ENCODE measurements at regions not wholly inside any gene's neighbourhood (a gene's known extent, or its start where the extent isn't known, plus 50 kb on each side); places are given as distances from the start of the nearest gene placed in this dataset.

DNA sequence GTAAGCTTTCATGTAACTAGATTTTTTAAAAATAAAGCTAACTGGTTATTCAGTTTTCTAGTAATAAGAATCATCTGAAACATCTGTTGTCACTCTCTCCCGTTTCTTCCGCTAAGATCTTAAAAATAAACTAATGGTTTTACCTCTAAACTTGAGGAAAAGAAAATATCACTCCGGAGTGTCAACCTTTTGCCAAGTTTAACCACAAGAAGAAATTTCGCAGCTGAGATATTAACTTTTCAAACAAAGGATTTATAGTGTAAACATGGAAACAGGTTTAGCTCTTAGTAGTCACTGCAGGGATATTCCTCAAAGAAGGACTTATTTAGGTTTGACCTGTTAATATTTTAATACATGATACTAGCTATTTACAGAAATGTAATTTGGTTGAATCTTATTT is 954.9 kb downstream of the ADGRL2 start:
- Histone ChIP-seq H3K36me3 (ENCODE audit: insufficient read depth, low read length, poor library complexity, severe bottlenecking) (no peaks in the 10 kb centered on the region), H3K9me3 (ENCODE audit: low read depth, low read length, poor library complexity, severe bottlenecking) (no peaks in the 10 kb centered on the region), H3K4me3 (ENCODE audit: low read depth, low read length, poor library complexity, severe bottlenecking) (no peak overlapping the region), H3K27ac (ENCODE audit: low read depth, low read length, poor library complexity, severe bottlenecking) (no peak overlapping the region), H3K27me3 (replicated peaks; ENCODE audit: insufficient read depth, low read depth, low read length, poor library complexity) (no peaks in the 10 kb centered on the region), H3K4me1 (ENCODE audit: insufficient read depth, low read length, poor library complexity, severe bottlenecking) (no peaks in the 10 kb centered on the region)
- ChIA-PET CTCF (no interaction called here), POLR2A (ENCODE audit: low non-redundant PET) (no interaction called here)
- no peak for DNase-seq (ENCODE audit: low spot score)
- intact Hi-C loops (cut with micrococcal nuclease; ENCODE audit: unreplicated experiment): no loop called here
- no TSS peak for BruUV-seq (replicated peaks)
- no peak for TF ChIP-seq EZH2 (IDR thresholded peaks at IDR 0.05; ENCODE audit: borderline replicate concordance, low read depth, low read length, poor library complexity, severe bottlenecking)
- TF ChIP-seq, protein P1, sequence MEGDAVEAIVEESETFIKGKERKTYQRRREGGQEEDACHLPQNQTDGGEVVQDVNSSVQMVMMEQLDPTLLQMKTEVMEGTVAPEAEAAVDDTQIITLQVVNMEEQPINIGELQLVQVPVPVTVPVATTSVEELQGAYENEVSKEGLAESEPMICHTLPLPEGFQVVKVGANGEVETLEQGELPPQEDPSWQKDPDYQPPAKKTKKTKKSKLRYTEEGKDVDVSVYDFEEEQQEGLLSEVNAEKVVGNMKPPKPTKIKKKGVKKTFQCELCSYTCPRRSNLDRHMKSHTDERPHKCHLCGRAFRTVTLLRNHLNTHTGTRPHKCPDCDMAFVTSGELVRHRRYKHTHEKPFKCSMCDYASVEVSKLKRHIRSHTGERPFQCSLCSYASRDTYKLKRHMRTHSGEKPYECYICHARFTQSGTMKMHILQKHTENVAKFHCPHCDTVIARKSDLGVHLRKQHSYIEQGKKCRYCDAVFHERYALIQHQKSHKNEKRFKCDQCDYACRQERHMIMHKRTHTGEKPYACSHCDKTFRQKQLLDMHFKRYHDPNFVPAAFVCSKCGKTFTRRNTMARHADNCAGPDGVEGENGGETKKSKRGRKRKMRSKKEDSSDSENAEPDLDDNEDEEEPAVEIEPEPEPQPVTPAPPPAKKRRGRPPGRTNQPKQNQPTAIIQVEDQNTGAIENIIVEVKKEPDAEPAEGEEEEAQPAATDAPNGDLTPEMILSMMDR (conservative IDR thresholded peaks at IDR 0.05; ENCODE audit: low read depth, low read length): no peak

DNA sequence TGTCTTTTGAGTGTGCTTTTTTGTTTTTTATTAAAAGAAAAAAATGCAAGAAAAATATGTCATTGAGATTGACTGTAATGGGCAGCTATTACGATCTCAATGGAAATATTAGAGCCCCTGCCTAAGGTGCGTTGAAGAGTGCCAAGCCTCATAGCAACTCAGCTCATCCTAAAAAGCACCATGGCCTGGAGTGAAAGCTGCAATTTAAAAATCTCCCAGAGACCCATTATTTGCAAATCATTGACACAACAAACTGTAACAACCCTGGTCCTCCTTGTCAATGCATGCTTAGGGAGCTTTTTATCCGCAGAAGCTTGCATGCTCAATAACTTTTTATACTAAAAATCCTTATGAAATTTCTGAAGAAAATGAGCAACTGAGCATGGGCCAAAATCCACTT is 954.5 kb downstream of the ADGRL2 start:
- ChIA-PET CTCF (no interaction called here), POLR2A (ENCODE audit: low non-redundant PET) (no interaction called here)
- no peak overlapping the region for H3K4me3 ChIP-seq (ENCODE audit: low read depth, low read length, poor library complexity, severe bottlenecking)
- no peak overlapping the region for H3K27ac ChIP-seq (ENCODE audit: low read depth, low read length, poor library complexity, severe bottlenecking)
- H3K9me3 ChIP-seq (ENCODE audit: low read depth, low read length, poor library complexity, severe bottlenecking): no peaks in the 10 kb centered on the region
- H3K36me3 ChIP-seq (ENCODE audit: insufficient read depth, low read length, poor library complexity, severe bottlenecking): no peaks in the 10 kb centered on the region
- BruUV-seq (replicated peaks): no TSS peak
- TF ChIP-seq, protein P1 (conservative IDR thresholded peaks at IDR 0.05; ENCODE audit: low read depth, low read length): no peak
- no peak for TF ChIP-seq EZH2 (IDR thresholded peaks at IDR 0.05; ENCODE audit: borderline replicate concordance, low read depth, low read length, poor library complexity, severe bottlenecking)
- H3K4me1 ChIP-seq (ENCODE audit: insufficient read depth, low read length, poor library complexity, severe bottlenecking): no peaks in the 10 kb centered on the region
- intact Hi-C loops (cut with micrococcal nuclease; ENCODE audit: unreplicated experiment): no loop called here
- H3K27me3 ChIP-seq (replicated peaks; ENCODE audit: insufficient read depth, low read depth, low read length, poor library complexity): no peaks in the 10 kb centered on the region
- no peak for DNase-seq (ENCODE audit: low spot score)

DNA sequence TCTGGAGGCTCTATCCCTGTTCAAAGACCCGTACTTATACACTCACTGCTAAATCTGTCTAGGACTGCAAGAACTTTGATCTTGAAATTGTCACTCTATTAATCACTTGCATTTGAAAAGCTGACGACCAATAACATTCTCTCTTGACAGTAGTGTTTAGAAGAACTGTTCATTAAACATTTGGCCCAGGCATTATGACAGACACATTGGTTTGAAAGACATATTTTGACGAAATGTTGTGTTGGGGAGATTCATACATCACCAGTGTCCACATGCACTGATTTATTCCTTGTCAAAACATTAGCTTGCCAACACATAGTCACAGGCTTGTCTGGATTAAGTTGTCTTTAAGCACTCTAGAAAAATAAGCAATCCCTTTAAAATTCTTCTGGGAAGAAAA is 951.3 kb downstream of the ADGRL2 start:
- ChIA-PET CTCF (no interaction called here), POLR2A (ENCODE audit: low non-redundant PET) (no interaction called here)
- Histone ChIP-seq H3K27me3 (replicated peaks; ENCODE audit: insufficient read depth, low read depth, low read length, poor library complexity) (no peaks in the 10 kb centered on the region), H3K36me3 (ENCODE audit: insufficient read depth, low read length, poor library complexity, severe bottlenecking) (no peaks in the 10 kb centered on the region), H3K27ac (ENCODE audit: low read depth, low read length, poor library complexity, severe bottlenecking) (no peak overlapping the region), H3K4me3 (ENCODE audit: low read depth, low read length, poor library complexity, severe bottlenecking) (no peak overlapping the region), H3K4me1 (ENCODE audit: insufficient read depth, low read length, poor library complexity, severe bottlenecking) (no peaks in the 10 kb centered on the region), H3K9me3 (ENCODE audit: low read depth, low read length, poor library complexity, severe bottlenecking) (no peaks in the 10 kb centered on the region)
- DNase-seq (ENCODE audit: low spot score): no peak
- intact Hi-C loops (cut with micrococcal nuclease; ENCODE audit: unreplicated experiment): no loop called here
- TF ChIP-seq EZH2 (IDR thresholded peaks at IDR 0.05; ENCODE audit: borderline replicate concordance, low read depth, low read length, poor library complexity, severe bottlenecking): no peak
- TF ChIP-seq, protein P1 (conservative IDR thresholded peaks at IDR 0.05; ENCODE audit: low read depth, low read length): no peak
- BruUV-seq (replicated peaks): no TSS peak

Measured in A673 (cell line).